ENCODE measurements at regions not wholly inside any gene's neighbourhood (a gene's known extent, or its start where the extent isn't known, plus 50 kb on each side); places are given as distances from the start of the nearest gene placed in this dataset.

GRCh38 chr7:120110169-120110568 lies 162.8 kb upstream of the KCND2 start:
- H3K36me3 ChIP-seq (ENCODE audit: control insufficient read depth, insufficient read depth, low read length): no peaks in the 10 kb centered on the region
- intact Hi-C loops (cut with micrococcal nuclease): no loop called here
- WGBS, 2 experiments (ENCODE audit: extremely low coverage in 2 of 2, insufficient read length in 1 of 2): 67% methylated on average over 4 of the region's 8 CpGs; no CpG with 5 or more reads in 1 of the 2 experiments

More at GRCh38 chr7:120110169-120110568, 162.8 kb upstream of the KCND2 start:
- Histone ChIP-seq H2AFZ (replicated peaks; ENCODE audit: low read length, poor library complexity) (no peak overlapping the region), H3K9me3 (ENCODE audit: control insufficient read depth, insufficient read depth, low read length) (peaks cover 3% of the 10 kb centered on the region; the same call in 1 of the 2 replicates), H3K4me2 (ENCODE audit: low read depth, low read length) (no peak overlapping the region), H3K4me3 (ENCODE audit: insufficient read depth, low read depth, low read length) (no peak overlapping the region), H4K91ac (ENCODE audit: insufficient read depth, low read depth, low read length) (no peak overlapping the region), H4K20me1 (ENCODE audit: insufficient read depth, low read length) (no peaks in the 10 kb centered on the region), H3K27ac (ENCODE audit: insufficient read depth, low read length) (no peak overlapping the region), H3K79me1 (ENCODE audit: low read depth in 1 of 2, low read length in 2 of 2) (no peaks in the 10 kb centered on the region), H2BK15ac (ENCODE audit: low read depth, low read length) (no peak overlapping the region), H4K5ac (ENCODE audit: low read depth, low read length) (no peak overlapping the region), H2AK5ac (ENCODE audit: low read depth, low read length) (no peak overlapping the region), H3K4me1 (ENCODE audit: control insufficient read depth, insufficient read depth, low read length) (no peaks in the 10 kb centered on the region), H3K18ac (ENCODE audit: low read depth, low read length) (no peak overlapping the region), H3K4ac (ENCODE audit: low read depth, low read length) (no peak overlapping the region), H3K56ac (ENCODE audit: extremely low read depth, insufficient read depth, low read length) (no peak overlapping the region), H4K8ac (ENCODE audit: low read depth in 2 of 2, low read length in 2 of 2) (no peak overlapping the region), H3K27me3 (ENCODE audit: control insufficient read depth, insufficient read depth, low read length) (no peaks in the 10 kb centered on the region), H3K9me1 (ENCODE audit: insufficient read depth, low read length) (no peaks in the 10 kb centered on the region), H3K14ac (replicated peaks; ENCODE audit: low read depth, low read length) (no peak overlapping the region), H2BK5ac (ENCODE audit: low read depth, low read length, poor library complexity, severe bottlenecking) (no peak overlapping the region), H2BK20ac (ENCODE audit: low read depth, low read length) (no peak overlapping the region), H3K23ac (ENCODE audit: low read depth, low read length) (no peak overlapping the region), H2BK120ac (ENCODE audit: low read depth, low read length) (no peak overlapping the region), H2AK9ac (replicated peaks; ENCODE audit: low read depth, low read length, poor library complexity) (no peak overlapping the region), H3K9ac (ENCODE audit: low read depth, low read length) (no peak overlapping the region)
- no peak for TF ChIP-seq RCOR1 (IDR thresholded peaks at IDR 0.05; ENCODE audit: insufficient replicate concordance, low read length)
- TF ChIP-seq SMC3 (IDR thresholded peaks at IDR 0.05; ENCODE audit: low read depth, low read length): no peak
- TF ChIP-seq NFE2L2 (IDR thresholded peaks at IDR 0.05; ENCODE audit: low read depth, low read length): no peak
- TF ChIP-seq POLR2A (IDR thresholded peaks at IDR 0.05; ENCODE audit: low read depth, low read length): no peak
- TF ChIP-seq CEBPB (IDR thresholded peaks at IDR 0.05; ENCODE audit: low read depth, low read length): no peak
- no peak for TF ChIP-seq USF2 (IDR thresholded peaks at IDR 0.05; ENCODE audit: low read depth, low read length)
- TF ChIP-seq CTCF (conservative IDR thresholded peaks at IDR 0.05; ENCODE audit: low read depth, low read length): no peak
- no peak for TF ChIP-seq MAFK (IDR thresholded peaks at IDR 0.05; ENCODE audit: low read depth, low read length)
- CTCF ChIA-PET: no interaction called here
- in situ Hi-C loops (cut with MboI; ENCODE audit: low sequenced_read_pairs) (no loop called here), dilution Hi-C loops (cut with HindIII; ENCODE audit: low sequenced_read_pairs, unreplicated experiment) (no loop called here)
- POLR2A ChIA-PET (ENCODE audit: unreplicated experiment): no interaction called here
- ATAC-seq (ENCODE audit: low read depth): no peak
- BruUV-seq (replicated peaks): no TSS peak
- DNase-seq: no peak

All from IMR-90 (cell line).